Rectal smooth muscle tissue (tissue), 1 donor: ENCODE measurements at regions not wholly inside any gene's neighbourhood (a gene's known extent, or its start where the extent isn't known, plus 50 kb on each side); places are given as distances from the start of the nearest gene placed in this dataset.

Source experiments
- H3K27ac ChIP-seq: one replicate; pipeline ENCODE4 v1.7.0; 2013; ENCODE audit warnings: low read depth, low read length, inconsistent platforms
- H3K27me3 ChIP-seq: one replicate; pipeline ENCODE4 v1.7.0; 2013; ENCODE audit warnings: low read length; ENCODE audit not compliant: control insufficient read depth, insufficient read depth
- H3K36me3 ChIP-seq: one replicate; pipeline ENCODE4 v1.7.0; 2013; ENCODE audit warnings: low read length; ENCODE audit not compliant: control insufficient read depth, insufficient read depth
- H3K4me1 ChIP-seq: one replicate; pipeline ENCODE4 v1.7.0; 2013; ENCODE audit warnings: low read length; ENCODE audit not compliant: control insufficient read depth, insufficient read depth
- H3K4me3 ChIP-seq: one replicate; pipeline ENCODE4 v1.7.0; 2013; ENCODE audit warnings: low read length
- H3K9ac ChIP-seq: one replicate; pipeline ENCODE4 v1.7.0; 2013; ENCODE audit warnings: low read length

DNA sequence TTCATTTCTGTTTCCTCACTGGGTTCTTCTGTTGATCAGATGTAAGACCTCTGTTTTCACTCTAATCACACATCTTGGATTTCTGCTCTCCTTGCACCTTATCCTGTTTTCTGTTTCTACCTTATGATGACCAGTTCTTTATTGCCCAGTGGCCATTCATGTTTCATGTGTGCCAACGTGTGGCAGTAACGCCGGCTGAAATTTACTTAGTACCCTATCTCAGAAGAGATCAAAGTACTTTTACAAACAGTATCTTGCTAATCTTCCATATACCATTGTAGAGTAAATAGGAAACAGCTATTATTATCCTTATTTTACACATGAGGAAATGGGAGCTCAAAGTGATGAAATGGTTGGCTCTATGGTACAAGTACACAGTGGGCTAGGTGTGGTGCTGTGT is 74.0 kb downstream of the GATA3 start:
- no peaks in the 10 kb centered on the region for H3K36me3 ChIP-seq
- no peaks in the 10 kb centered on the region for H3K27me3 ChIP-seq
- no peaks in the 10 kb centered on the region for H3K4me1 ChIP-seq
- H3K27ac ChIP-seq = no peak overlapping the region
- H3K9ac ChIP-seq = no peak overlapping the region
- H3K4me3 ChIP-seq = no peak overlapping the region

DNA sequence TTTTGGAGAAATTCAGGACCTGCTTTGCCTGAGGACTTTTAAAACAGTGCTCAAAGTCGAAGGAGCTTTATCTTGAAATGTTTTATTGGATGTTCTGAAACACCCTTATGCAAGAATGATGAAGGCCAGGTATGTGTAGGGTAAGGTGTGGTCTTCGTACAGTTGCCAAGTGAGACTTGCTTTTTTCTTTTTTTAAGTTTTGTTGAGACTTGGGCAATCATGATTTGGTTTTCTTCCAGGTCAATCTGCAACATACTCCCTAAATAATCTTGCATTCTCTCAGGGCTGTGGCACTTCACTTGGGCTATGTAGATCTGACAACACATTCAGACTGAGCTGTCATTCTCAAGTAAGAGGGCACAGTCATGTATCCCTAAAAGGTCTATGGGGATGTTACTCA is 75.0 kb downstream of the GATA3 start:
- Histone ChIP-seq H3K4me3 (no peak overlapping the region), H3K4me1 (no peaks in the 10 kb centered on the region), H3K36me3 (no peaks in the 10 kb centered on the region), H3K27ac (no peak overlapping the region), H3K27me3 (no peaks in the 10 kb centered on the region), H3K9ac (no peak overlapping the region)

DNA sequence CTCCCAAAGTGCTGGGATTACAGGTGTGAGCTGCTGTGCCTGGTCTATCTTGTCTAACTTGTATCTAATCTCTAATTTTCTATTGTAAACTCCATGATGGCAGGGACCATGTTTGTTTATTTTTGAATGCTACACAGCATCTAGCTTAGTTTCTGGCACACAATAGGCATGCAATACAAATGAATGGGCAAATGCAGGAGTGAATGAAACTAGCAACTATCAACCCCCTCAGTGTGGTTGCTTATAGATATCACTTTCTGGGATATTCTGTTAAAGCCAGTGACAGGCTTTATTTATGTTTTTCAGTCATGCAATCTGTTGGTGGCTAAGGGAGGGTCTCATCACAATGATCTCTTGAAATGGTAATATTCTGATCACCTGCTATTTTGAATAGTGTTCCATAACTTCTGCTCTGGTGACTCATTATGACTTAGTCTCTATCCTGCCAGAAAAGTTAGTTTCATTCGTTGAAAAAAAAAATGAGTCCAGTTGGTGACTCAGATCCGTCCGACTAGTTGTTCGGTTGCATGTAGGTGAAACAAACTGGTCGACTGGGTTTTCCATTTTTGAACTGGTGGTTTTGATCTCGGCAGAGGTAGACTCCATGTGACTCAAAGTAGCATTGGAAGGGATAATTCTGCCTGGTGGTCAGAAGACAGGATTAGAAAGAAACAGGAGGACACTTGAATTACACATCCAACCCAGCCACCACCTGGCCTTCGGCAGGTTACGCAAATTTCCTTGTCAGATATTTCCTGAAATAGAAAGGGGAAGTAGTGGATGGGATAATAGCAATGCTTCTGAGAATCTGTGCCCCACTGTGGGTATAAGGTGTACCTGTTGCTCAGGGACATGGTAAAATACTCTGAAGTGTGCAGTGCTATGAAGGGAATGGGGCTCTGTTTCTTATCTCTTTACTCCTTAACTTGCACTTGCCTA is 76.8 kb downstream of the GATA3 start:
- H3K4me3 ChIP-seq = no peak overlapping the region
- H3K36me3 ChIP-seq = no peaks in the 10 kb centered on the region
- H3K27me3 ChIP-seq = no peaks in the 10 kb centered on the region
- no peak overlapping the region for H3K27ac ChIP-seq
- H3K4me1 ChIP-seq = no peaks in the 10 kb centered on the region
- H3K9ac ChIP-seq = no peak overlapping the region

DNA sequence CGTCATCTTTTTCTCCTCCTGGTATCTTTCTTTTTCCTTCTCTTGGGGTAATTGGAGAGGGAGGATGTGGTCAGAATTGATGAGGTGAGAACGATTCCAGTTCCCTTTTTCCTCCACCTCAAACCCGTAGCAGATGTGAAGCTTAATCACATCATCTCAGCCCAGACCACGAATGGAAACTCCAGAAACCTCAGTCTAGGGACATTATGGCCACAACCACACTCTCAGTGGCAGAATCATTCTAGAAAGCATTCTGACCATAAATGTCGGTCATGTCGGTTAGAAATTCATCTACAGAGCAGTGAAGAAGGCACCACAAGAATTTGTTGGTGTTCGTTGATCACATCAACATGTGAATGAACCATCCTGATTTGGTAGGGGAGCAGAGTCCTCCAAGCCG is 78.7 kb downstream of the GATA3 start:
- H3K4me3 ChIP-seq = no peak overlapping the region
- H3K9ac ChIP-seq = no peak overlapping the region
- no peaks in the 10 kb centered on the region for H3K36me3 ChIP-seq
- no peak overlapping the region for H3K27ac ChIP-seq
- no peaks in the 10 kb centered on the region for H3K27me3 ChIP-seq
- no peaks in the 10 kb centered on the region for H3K4me1 ChIP-seq

DNA sequence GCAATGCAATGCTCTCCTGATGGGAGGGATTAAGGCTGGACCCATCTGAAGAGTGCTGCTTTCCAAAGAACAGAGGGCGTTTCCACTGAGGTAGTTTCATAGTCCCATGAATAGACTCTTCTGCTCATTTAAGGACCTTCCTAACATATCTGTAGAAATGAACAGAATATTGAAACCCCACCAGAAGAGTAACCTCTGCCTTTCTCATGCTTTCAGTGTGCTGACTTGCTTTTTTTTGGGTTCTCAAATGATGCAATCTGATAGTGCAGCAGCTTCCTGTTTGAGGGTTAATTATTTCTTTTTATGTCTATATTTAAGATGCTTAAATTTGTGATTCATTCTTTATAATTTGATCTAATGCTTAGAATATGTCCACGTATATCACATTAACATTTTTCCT is 82.2 kb downstream of the GATA3 start:
- Histone ChIP-seq H3K4me3 (no peak overlapping the region), H3K36me3 (no peaks in the 10 kb centered on the region), H3K9ac (no peak overlapping the region), H3K27ac (no peak overlapping the region), H3K4me1 (no peaks in the 10 kb centered on the region), H3K27me3 (no peaks in the 10 kb centered on the region)

DNA sequence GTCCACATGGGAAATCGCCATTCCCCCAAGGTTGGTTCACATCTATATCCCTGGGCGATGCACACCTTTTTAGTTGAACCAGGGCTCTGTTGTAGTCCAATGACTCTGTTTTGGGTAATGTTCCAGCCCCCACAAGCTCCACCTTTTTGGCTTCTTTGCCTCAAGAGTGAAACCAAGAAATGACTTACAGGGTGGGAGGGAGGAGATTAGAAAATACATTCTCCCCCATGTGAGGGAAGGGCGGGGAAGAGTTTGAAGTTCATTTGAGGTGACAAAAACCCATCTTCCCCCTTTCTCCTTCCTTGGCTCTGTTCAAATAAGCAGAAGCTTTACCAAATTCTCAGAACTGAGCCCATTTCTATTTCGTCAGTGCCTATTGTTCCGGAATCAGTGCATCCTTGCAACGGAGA is 82.8 kb downstream of the GATA3 start:
- H3K4me1 ChIP-seq = no peaks in the 10 kb centered on the region
- no peak overlapping the region for H3K4me3 ChIP-seq
- no peaks in the 10 kb centered on the region for H3K27me3 ChIP-seq

DNA sequence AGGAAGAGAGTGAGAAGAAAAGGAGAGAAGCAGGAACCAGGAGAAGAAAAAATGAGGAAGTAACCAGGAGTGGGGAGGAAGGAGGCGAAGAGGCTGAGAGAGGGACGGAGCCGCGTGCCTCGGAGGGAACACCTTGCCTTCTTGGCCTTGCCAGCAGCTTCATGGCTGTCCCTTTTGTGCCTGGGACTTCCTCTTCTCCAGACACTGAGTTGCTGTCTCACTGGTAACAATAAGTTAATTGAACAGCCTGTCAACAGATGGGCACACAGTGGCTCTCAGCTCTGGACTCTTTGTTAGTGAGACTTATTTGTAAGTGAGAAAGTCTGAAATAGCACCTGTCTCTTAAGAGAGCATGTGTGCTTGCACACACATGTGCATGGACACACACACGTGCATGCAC is 83.2 kb downstream of the GATA3 start:
- no peak overlapping the region for H3K9ac ChIP-seq
- H3K4me3 ChIP-seq = no peak overlapping the region
- H3K36me3 ChIP-seq = no peaks in the 10 kb centered on the region
- no peaks in the 10 kb centered on the region for H3K27me3 ChIP-seq
- H3K4me1 ChIP-seq = no peaks in the 10 kb centered on the region
- no peak overlapping the region for H3K27ac ChIP-seq

More for the DNA sequence above, 82.8 kb downstream of the GATA3 start:
- no peak overlapping the region for H3K9ac ChIP-seq
- no peak overlapping the region for H3K27ac ChIP-seq
- H3K36me3 ChIP-seq = no peaks in the 10 kb centered on the region

DNA sequence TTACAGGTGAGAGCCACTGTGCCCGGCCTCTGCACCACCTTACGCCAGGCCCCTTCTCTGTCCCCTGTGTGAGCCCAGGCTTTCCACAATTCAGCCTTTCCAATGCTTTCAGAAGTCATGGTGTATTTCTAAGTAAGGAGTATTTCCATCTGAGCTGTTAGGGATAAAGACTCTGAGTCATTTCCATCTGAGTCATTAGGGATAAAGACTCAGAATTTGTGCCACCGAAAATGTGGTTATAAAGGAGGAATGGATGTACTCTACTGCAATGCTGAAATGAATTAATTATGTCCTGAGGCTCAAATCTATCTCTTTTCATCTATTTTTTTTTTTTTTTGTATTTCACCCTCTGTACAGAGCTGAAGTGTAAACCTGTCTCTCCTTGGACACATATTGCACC is 84.0 kb downstream of the GATA3 start:
- H3K4me1 ChIP-seq = no peaks in the 10 kb centered on the region
- H3K27ac ChIP-seq = no peak overlapping the region
- H3K4me3 ChIP-seq = no peak overlapping the region
- H3K9ac ChIP-seq = no peak overlapping the region
- H3K27me3 ChIP-seq = no peaks in the 10 kb centered on the region
- H3K36me3 ChIP-seq = no peaks in the 10 kb centered on the region

DNA sequence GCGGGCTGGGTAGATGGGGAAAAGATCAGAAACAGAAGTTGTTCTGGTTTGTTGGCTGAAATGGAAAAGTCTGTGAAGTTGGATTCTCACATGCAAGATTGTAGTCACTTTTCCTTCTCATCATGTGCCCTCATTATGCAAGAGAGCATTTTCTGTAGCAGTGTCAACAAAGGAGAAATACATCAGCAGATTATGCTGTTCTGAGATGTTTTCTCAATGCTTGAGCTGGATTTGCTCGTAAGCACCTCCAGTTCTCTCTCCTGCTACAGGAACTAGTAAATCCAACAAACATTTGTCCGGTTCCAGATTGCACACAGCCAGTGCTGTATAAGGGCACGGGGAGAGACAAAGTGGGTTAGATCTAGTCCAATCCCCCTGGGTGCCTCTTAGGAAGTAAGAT is 90.0 kb downstream of the GATA3 start:
- H3K27me3 ChIP-seq = no peaks in the 10 kb centered on the region
- H3K9ac ChIP-seq = no peak overlapping the region
- H3K4me3 ChIP-seq = no peak overlapping the region
- H3K36me3 ChIP-seq = no peaks in the 10 kb centered on the region
- no peaks in the 10 kb centered on the region for H3K4me1 ChIP-seq
- no peak overlapping the region for H3K27ac ChIP-seq

DNA sequence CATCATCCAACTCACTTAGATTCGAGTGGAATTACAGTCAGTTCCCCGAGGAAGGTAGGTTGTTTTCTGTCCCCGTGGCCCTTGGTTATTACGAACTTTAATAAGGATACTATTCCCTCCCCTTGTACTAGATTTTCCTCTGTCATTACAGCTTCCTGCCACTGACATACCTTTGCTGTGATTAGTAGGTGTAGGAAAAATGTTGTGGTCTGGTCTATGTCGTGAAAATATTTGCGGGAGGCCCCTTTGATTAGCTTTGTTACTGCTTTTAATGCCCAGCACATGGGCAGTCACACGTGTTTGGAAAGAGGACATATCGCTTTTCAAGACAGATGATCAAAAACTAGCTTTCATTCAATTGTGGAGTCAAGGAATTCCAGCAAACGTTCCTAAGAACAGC is 92.2 kb downstream of the GATA3 start:
- no peaks in the 10 kb centered on the region for H3K27me3 ChIP-seq
- H3K9ac ChIP-seq = no peak overlapping the region

DNA sequence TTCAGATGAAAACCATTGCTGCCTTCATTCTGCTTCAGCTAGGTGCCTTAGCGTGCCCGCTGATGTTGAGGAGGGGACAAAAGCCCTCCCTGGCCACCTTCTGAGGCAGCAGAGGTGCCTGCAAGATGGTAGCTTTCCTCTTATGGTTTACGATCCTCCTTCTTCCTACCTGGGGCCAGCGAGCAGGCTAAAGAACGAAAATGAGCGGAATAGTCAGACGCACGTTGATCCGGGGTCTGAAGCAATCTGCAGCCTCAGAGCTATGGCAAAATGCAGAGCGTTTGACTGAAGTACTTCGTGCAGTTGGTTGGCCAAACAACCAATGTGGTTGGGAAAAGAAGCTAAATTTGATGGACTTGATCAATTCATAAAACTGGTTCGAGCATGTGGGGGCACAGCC is 95.5 kb downstream of the GATA3 start:
- no peak overlapping the region for H3K27ac ChIP-seq
- H3K36me3 ChIP-seq = no peaks in the 10 kb centered on the region
- no peaks in the 10 kb centered on the region for H3K4me1 ChIP-seq
- H3K27me3 ChIP-seq = no peaks in the 10 kb centered on the region
- no peak overlapping the region for H3K4me3 ChIP-seq
- no peak overlapping the region for H3K9ac ChIP-seq

More for the DNA sequence above, 92.2 kb downstream of the GATA3 start:
- Histone ChIP-seq H3K4me1 (no peaks in the 10 kb centered on the region), H3K36me3 (no peaks in the 10 kb centered on the region), H3K27ac (no peak overlapping the region), H3K4me3 (no peak overlapping the region)

DNA sequence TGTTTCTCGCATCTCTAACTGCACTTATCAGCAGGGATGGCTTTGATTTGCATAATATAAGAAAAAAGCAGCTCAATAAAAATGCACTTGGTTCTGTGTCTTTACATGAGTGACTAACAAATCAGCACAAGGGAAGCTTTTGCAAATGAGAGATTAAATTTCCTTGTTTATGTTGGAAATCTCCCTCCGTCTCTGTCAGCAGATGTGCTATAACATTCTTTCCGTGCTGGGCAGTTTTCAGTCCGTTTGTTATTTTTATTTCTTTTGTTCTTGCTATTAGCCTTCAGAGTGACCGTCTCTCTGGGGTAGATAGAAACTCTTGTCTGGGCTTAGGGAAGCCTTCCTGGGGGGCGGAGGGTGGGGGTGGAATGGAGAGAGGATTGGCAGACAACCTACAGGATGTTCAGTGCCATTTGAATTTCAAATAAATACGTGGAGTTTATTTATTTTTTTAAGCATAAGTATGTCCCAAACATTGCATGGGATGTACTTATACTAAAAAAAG is 96.0 kb downstream of the GATA3 start:
- Histone ChIP-seq H3K9ac (no peak overlapping the region), H3K27ac (no peak overlapping the region), H3K36me3 (no peaks in the 10 kb centered on the region)

DNA sequence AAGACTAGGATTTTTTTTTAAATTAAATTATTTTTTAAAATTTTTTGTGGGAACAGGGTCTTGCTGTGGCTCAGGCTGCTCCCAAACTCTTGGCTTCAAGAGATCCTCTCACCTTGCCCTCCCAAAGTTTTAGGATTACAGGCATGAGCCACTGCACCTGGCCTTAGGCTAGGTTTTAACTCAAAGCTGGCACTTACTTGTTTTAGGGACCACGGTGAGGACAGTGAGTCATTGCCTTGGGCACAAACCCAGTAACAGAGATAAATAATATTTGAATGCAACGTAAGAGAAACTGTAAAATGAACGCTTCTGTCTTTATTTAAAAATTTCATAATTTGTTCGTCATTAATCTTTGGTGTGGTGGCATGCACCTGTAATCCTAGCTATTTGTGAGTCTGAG is 96.6 kb downstream of the GATA3 start:
- Histone ChIP-seq H3K9ac (no peak overlapping the region), H3K27ac (no peak overlapping the region), H3K27me3 (no peaks in the 10 kb centered on the region), H3K4me1 (no peaks in the 10 kb centered on the region), H3K36me3 (no peaks in the 10 kb centered on the region), H3K4me3 (no peak overlapping the region)

More for the DNA sequence above, 96.0 kb downstream of the GATA3 start:
- no peak overlapping the region for H3K4me3 ChIP-seq
- H3K4me1 ChIP-seq = no peaks in the 10 kb centered on the region
- H3K27me3 ChIP-seq = no peaks in the 10 kb centered on the region
